ENCODE measurements at regions not wholly inside any gene's neighbourhood (a gene's known extent, or its start where the extent isn't known, plus 50 kb on each side); places are given as distances from the start of the nearest gene placed in this dataset.

- TF ChIP-seq GATA3 (IDR thresholded peaks at IDR 0.05; ENCODE audit: low read depth, low read length) (no peak), GATA2 (IDR thresholded peaks at IDR 0.05; ENCODE audit: low read depth, low read length) (no peak)
Measured at GRCh38 chr5:124310453-124310852, 436.0 kb downstream of the ZNF608 start.

All from SH-SY5Y (cell line).